ENCODE measurements at regions not wholly inside any gene's neighbourhood (a gene's known extent, or its start where the extent isn't known, plus 50 kb on each side); places are given as distances from the start of the nearest gene placed in this dataset.

GRCh38 chr3:176870451-176870850 is 326.8 kb downstream of the TBL1XR1 start:
- TF ChIP-seq RHOXF2B (CRISPR knock-in tag; conservative IDR thresholded peaks at IDR 0.05) (no peak), CTCF (IDR thresholded peaks at IDR 0.05 in 2 of 3, conservative IDR thresholded peaks at IDR 0.05 in 1 of 3; ENCODE audit: insufficient read depth in 2 of 3, low read depth in 1 of 3, low read length in 3 of 3) (no peak), NR2C2 (CRISPR knock-in tag; IDR thresholded peaks at IDR 0.05) (no peak), NR2C2 (tag; IDR thresholded peaks at IDR 0.05) (no peak), ZNF316 (IDR thresholded peaks at IDR 0.05) (no peak), TEAD4 (IDR thresholded peaks at IDR 0.05; ENCODE audit: low read length) (no peak), TEAD4 (CRISPR knock-in tag; IDR thresholded peaks at IDR 0.05; ENCODE audit: borderline replicate concordance) (no peak), GMEB1 (CRISPR knock-in tag; IDR thresholded peaks at IDR 0.05) (no peak), E2F4 (CRISPR knock-in tag; IDR thresholded peaks at IDR 0.05; ENCODE audit: low read depth) (no peak), CREB3 (tag; conservative IDR thresholded peaks at IDR 0.05; ENCODE audit: low read depth) (no peak), SMAD3 (CRISPR knock-in tag; conservative IDR thresholded peaks at IDR 0.05) (no peak), TBL1XR1 (IDR thresholded peaks at IDR 0.05; ENCODE audit: low read length in 2 of 2) (no peak)

Data from K562 (cell line).